Hepatocyte (in vitro differentiated cells): ENCODE measurements at regions not wholly inside any gene's neighbourhood (a gene's known extent, or its start where the extent isn't known, plus 50 kb on each side); places are given as distances from the start of the nearest gene placed in this dataset.

ENCODE experiments used
- DNase-seq: peaks from one replicate; pipeline ENCODE4 v3.0.0-alpha.2; 2016; ENCODE audit warnings: low spot score
- H2AFZ ChIP-seq: fragments of 200-600 bp; sonication (generic); 2 replicates; pipeline ENCODE4 v1.6.0; 2016; ENCODE audit warnings: antibody characterized with exemption, mild to moderate bottlenecking
- H3K27ac ChIP-seq: fragments of 200-600 bp; sonication (generic); 2 replicates; pipeline ENCODE4 v1.5.1; 2016; ENCODE audit warnings: mild to moderate bottlenecking
- H3K27me3 ChIP-seq: fragments of 200-600 bp; sonication (generic); 2 replicates; pipeline ENCODE4 v1.6.1; 2016
- H3K36me3 ChIP-seq: fragments of 200-600 bp; sonication (generic); replicated peaks from 2 replicates; pipeline ENCODE4 v1.5.1; 2016; ENCODE audit warnings: low read depth; ENCODE audit not compliant: insufficient read depth
- H3K4me1 ChIP-seq: fragments of 200-600 bp; sonication (generic); 2 replicates; pipeline ENCODE4 v1.5.1; 2016; ENCODE audit warnings: mild to moderate bottlenecking, moderate library complexity; ENCODE audit not compliant: insufficient read depth
- H3K4me2 ChIP-seq: fragments of 200-600 bp; sonication (generic); 2 replicates; pipeline ENCODE4 v1.6.0; 2016
- H3K4me3 ChIP-seq: fragments of 200-600 bp; sonication (generic); 2 replicates; pipeline ENCODE4 v1.5.1; 2016; ENCODE audit warnings: mild to moderate bottlenecking
- H3K79me2 ChIP-seq: fragments of 200-600 bp; sonication (generic); 2 replicates; pipeline ENCODE4 v1.6.0; 2017; ENCODE audit warnings: mild to moderate bottlenecking
- H3K9me2 ChIP-seq: fragments of 200-600 bp; sonication (generic); replicated peaks from 2 replicates; pipeline ENCODE4 v1.6.0; 2017; ENCODE audit warnings: mild to moderate bottlenecking; ENCODE audit not compliant: insufficient read depth
- H3K9me3 ChIP-seq: fragments of 200-600 bp; sonication (generic); 2 replicates; pipeline ENCODE4 v1.5.1; 2016; ENCODE audit warnings: low read depth, mild to moderate bottlenecking
- H4K20me1 ChIP-seq: fragments of 200-600 bp; sonication (generic); 2 replicates; pipeline ENCODE4 v1.6.0; 2016; ENCODE audit warnings: mild to moderate bottlenecking; ENCODE audit not compliant: insufficient read depth, poor library complexity, severe bottlenecking
- CTCF ChIP-seq: fragments of 200-600 bp; sonication (generic); IDR thresholded peaks from 2 replicates; pipeline ENCODE4 v1.5.1; 2016; ENCODE audit warnings: antibody characterized with exemption, mild to moderate bottlenecking; ENCODE audit not compliant: poor library complexity
- EZH2 ChIP-seq: fragments of 200-600 bp; sonication (generic); IDR thresholded peaks from 2 replicates; pipeline ENCODE4 v1.6.1; 2016; ENCODE audit warnings: antibody characterized with exemption, mild to moderate bottlenecking, borderline replicate concordance
- EZH2phosphoT487 ChIP-seq: fragments of 200-600 bp; sonication (generic); IDR thresholded peaks from one replicate; pipeline ENCODE4 v1.6.1; 2018; ENCODE audit warnings: antibody characterized with exemption, mild to moderate bottlenecking, low read depth, moderate library complexity; ENCODE audit not compliant: unreplicated experiment, severe bottlenecking
- WGBS: methylation state at CpG from one replicate; pipeline ENCODE4 v1.1.6; 2016; ENCODE audit warnings: low lambda C conversion rate; ENCODE audit errors: missing lambda C conversion rate; 5-methylcytosine and 5-hydroxymethylcytosine counted together

GRCh38 chr18:42137693-42138375 is 182.8 kb downstream of the PIK3C3 start:
- TF ChIP-seq EZH2phosphoT487 = no peak
- TF ChIP-seq CTCF = no peak
- no peak for TF ChIP-seq EZH2

GRCh38 chr18:42141439-42141838 is 186.4 kb downstream of the PIK3C3 start:
- no peaks in the 10 kb centered on the region for H3K27me3 ChIP-seq
- H3K4me1 ChIP-seq = no peaks in the 10 kb centered on the region
- no peak overlapping the region for H2AFZ ChIP-seq
- H4K20me1 ChIP-seq = no peaks in the 10 kb centered on the region
- 0% methylated on average over 1 of the region's 1 CpG for WGBS
- H3K36me3 ChIP-seq = no peaks in the 10 kb centered on the region
- H3K79me2 ChIP-seq = no peaks in the 10 kb centered on the region
- DNase-seq = no peak
- TF ChIP-seq CTCF = no peak
- no peak for TF ChIP-seq EZH2phosphoT487
- no peak for TF ChIP-seq EZH2
- no peak overlapping the region for H3K4me2 ChIP-seq
- H3K9me3 ChIP-seq = no peaks in the 10 kb centered on the region
- H3K27ac ChIP-seq = no peak overlapping the region
- no peaks in the 10 kb centered on the region for H3K9me2 ChIP-seq
- H3K4me3 ChIP-seq = no peak overlapping the region

More at GRCh38 chr18:42137693-42138375, 182.8 kb downstream of the PIK3C3 start:
- WGBS = 92% methylated on average over 3 of the region's 3 CpGs
- H3K4me2 ChIP-seq = no peak overlapping the region
- H3K4me1 ChIP-seq = no peaks in the 10 kb centered on the region
- H3K27me3 ChIP-seq = no peaks in the 10 kb centered on the region
- H3K4me3 ChIP-seq = no peak overlapping the region
- no peaks in the 10 kb centered on the region for H4K20me1 ChIP-seq
- no peaks in the 10 kb centered on the region for H3K79me2 ChIP-seq
- no peaks in the 10 kb centered on the region for H3K9me2 ChIP-seq
- H3K9me3 ChIP-seq = no peaks in the 10 kb centered on the region
- H3K27ac ChIP-seq = no peak overlapping the region
- H2AFZ ChIP-seq = no peak overlapping the region
- no peak for DNase-seq
- no peaks in the 10 kb centered on the region for H3K36me3 ChIP-seq

GRCh38 chr18:42155024-42155423 is 200.0 kb downstream of the PIK3C3 start:
- H3K4me1 ChIP-seq = no peaks in the 10 kb centered on the region
- TF ChIP-seq CTCF (no peak), EZH2phosphoT487 (no peak), EZH2 (no peak)
- H3K27me3 ChIP-seq = no peaks in the 10 kb centered on the region
- no peak overlapping the region for H3K27ac ChIP-seq
- H3K9me3 ChIP-seq = no peaks in the 10 kb centered on the region
- no peaks in the 10 kb centered on the region for H4K20me1 ChIP-seq
- no peaks in the 10 kb centered on the region for H3K9me2 ChIP-seq
- H2AFZ ChIP-seq = no peak overlapping the region
- H3K4me3 ChIP-seq = no peak overlapping the region
- H3K4me2 ChIP-seq = no peak overlapping the region
- H3K36me3 ChIP-seq = no peaks in the 10 kb centered on the region
- H3K79me2 ChIP-seq = no peaks in the 10 kb centered on the region
- DNase-seq = no peak

- H3K4me2 ChIP-seq = no peak overlapping the region
- H2AFZ ChIP-seq = no peak overlapping the region
- no peak overlapping the region for H3K4me3 ChIP-seq
- no peaks in the 10 kb centered on the region for H3K27me3 ChIP-seq
- no peak for TF ChIP-seq EZH2
- no peak for TF ChIP-seq CTCF
- no peak for TF ChIP-seq EZH2phosphoT487
- no peaks in the 10 kb centered on the region for H3K79me2 ChIP-seq
- H3K9me2 ChIP-seq = no peaks in the 10 kb centered on the region
- no peaks in the 10 kb centered on the region for H3K9me3 ChIP-seq
- H3K4me1 ChIP-seq = no peaks in the 10 kb centered on the region
- H4K20me1 ChIP-seq = no peaks in the 10 kb centered on the region
- H3K36me3 ChIP-seq = no peaks in the 10 kb centered on the region
- no peak for DNase-seq
- H3K27ac ChIP-seq = no peak overlapping the region
Measured at GRCh38 chr18:42156281-42156680, 201.2 kb downstream of the PIK3C3 start.
